WTC11 (cell line): ENCODE measurements at regions not wholly inside any gene's neighbourhood (a gene's known extent, or its start where the extent isn't known, plus 50 kb on each side); places are given as distances from the start of the nearest gene placed in this dataset.

Experiments
- ATAC-seq: fragments of 200-7000 bp; cut with Tn5 transposase; 2 replicates; pipeline ENCODE4 v1.10.0; 2021; ENCODE audit warnings: mild to moderate bottlenecking, moderate library complexity
- CTCF ChIA-PET: fragments of 300-600 bp; sonication (Branson Sonifier 250); formaldehyde crosslinking; loops from one replicate; lab custom pipeline; 2021; ENCODE audit warnings: antibody characterized with exemption; lab: Charles Lee
- POLR2A ChIA-PET: fragments of 350-600 bp; sonication (Branson Sonifier 250); formaldehyde crosslinking; loops from one replicate; lab custom pipeline; 2021; ENCODE audit warnings: antibody characterized with exemption; lab: Charles Lee
- DNase-seq: peaks from one replicate; pipeline ENCODE4 v3.0.0; 2021; ENCODE audit warnings: low spot score
- H3K27ac Mint-ChIP-seq: 2 replicates; pipeline ENCODE4 v1.8.0; 2021; ENCODE audit warnings: mixed read lengths
- H3K27me3 Mint-ChIP-seq: 2 replicates; pipeline ENCODE4 v1.8.0; 2021; ENCODE audit warnings: low read depth, mild to moderate bottlenecking, moderate library complexity, mixed read lengths
- H3K36me3 Mint-ChIP-seq: 2 replicates; pipeline ENCODE4 v1.8.0; 2021; ENCODE audit warnings: mixed read lengths
- H3K4me1 Mint-ChIP-seq: 2 replicates; pipeline ENCODE4 v1.8.0; 2022; ENCODE audit warnings: mixed read lengths
- H3K4me3 Mint-ChIP-seq: 2 replicates; pipeline ENCODE4 v1.8.0; 2021; ENCODE audit warnings: mild to moderate bottlenecking, moderate library complexity, mixed read lengths
- H3K9me3 Mint-ChIP-seq: 2 replicates; pipeline ENCODE4 v1.8.0; 2021; ENCODE audit warnings: mixed read lengths
- AFF4 ChIP-seq: sonication (generic); formaldehyde crosslinking; IDR thresholded peaks from 2 replicates; pipeline ENCODE4 v1.8.1; 2023; ENCODE audit warnings: mild to moderate bottlenecking, missing genetic modification reagents, borderline replicate concordance
- ATF1 ChIP-seq: sonication (generic); formaldehyde crosslinking; IDR thresholded peaks from 2 replicates; pipeline ENCODE4 v1.8.1; 2023; ENCODE audit warnings: mild to moderate bottlenecking, moderate library complexity, missing genetic modification reagents
- ATF6 ChIP-seq: sonication (generic); formaldehyde crosslinking; IDR thresholded peaks from 2 replicates; pipeline ENCODE4 v1.8.1; 2023; ENCODE audit warnings: mild to moderate bottlenecking, missing genetic modification reagents
- CREB1 ChIP-seq: sonication (generic); formaldehyde crosslinking; IDR thresholded peaks from 2 replicates; pipeline ENCODE4 v1.8.0; 2023; ENCODE audit warnings: mild to moderate bottlenecking, missing genetic modification reagents
- CTCF ChIP-seq: fragments of 200-600 bp; IDR thresholded peaks from 2 replicates; pipeline ENCODE4 v1.8.0; 2022; ENCODE audit warnings: antibody characterized with exemption
- FOXJ3 ChIP-seq: sonication (generic); formaldehyde crosslinking; IDR thresholded peaks from 2 replicates; pipeline ENCODE4 v1.9.0; 2021; ENCODE audit warnings: missing genetic modification reagents, mild to moderate bottlenecking, borderline replicate concordance
- FOXP1 ChIP-seq: sonication (generic); formaldehyde crosslinking; IDR thresholded peaks from 2 replicates; pipeline ENCODE4 v1.8.0; 2022; ENCODE audit warnings: missing genetic modification reagents, mild to moderate bottlenecking, moderate library complexity, borderline replicate concordance
- FOXP4 ChIP-seq: sonication (generic); formaldehyde crosslinking; IDR thresholded peaks from 2 replicates; pipeline ENCODE4 v1.8.0; 2022; ENCODE audit warnings: mild to moderate bottlenecking, missing genetic modification reagents
- MAX ChIP-seq: sonication (generic); formaldehyde crosslinking; IDR thresholded peaks from 2 replicates; pipeline ENCODE4 v1.8.0; 2022; ENCODE audit warnings: mild to moderate bottlenecking, missing genetic modification reagents
- MLX ChIP-seq: sonication (generic); formaldehyde crosslinking; IDR thresholded peaks from 2 replicates; pipeline ENCODE4 v1.8.1; 2023; ENCODE audit warnings: mild to moderate bottlenecking, missing genetic modification reagents, moderate library complexity
- OVOL2 ChIP-seq: fragments of 250-450 bp; sonication (Bioruptor Pico); IDR thresholded peaks from 2 replicates; pipeline ENCODE4 v1.9.0; 2021; ENCODE audit warnings: mild to moderate bottlenecking, borderline replicate concordance
- TP53 ChIP-seq: sonication (generic); formaldehyde crosslinking; IDR thresholded peaks from 2 replicates; pipeline ENCODE4 v1.8.1; 2023; ENCODE audit warnings: mild to moderate bottlenecking, missing genetic modification reagents
- ZNF219 ChIP-seq: sonication (generic); formaldehyde crosslinking; IDR thresholded peaks from 2 replicates; pipeline ENCODE4 v1.8.0; 2023; ENCODE audit warnings: missing genetic modification reagents, mild to moderate bottlenecking, borderline replicate concordance
- ZNF232 ChIP-seq: sonication (generic); formaldehyde crosslinking; IDR thresholded peaks from 2 replicates; pipeline ENCODE4 v1.8.0; 2022; ENCODE audit warnings: mild to moderate bottlenecking, missing genetic modification reagents
- ZNF263 ChIP-seq: sonication (generic); formaldehyde crosslinking; IDR thresholded peaks from 2 replicates; pipeline ENCODE4 v1.8.1; 2022; ENCODE audit warnings: low read depth, mild to moderate bottlenecking, moderate library complexity, missing genetic modification reagents
- ZNF532 ChIP-seq: fragments of 250-450 bp; sonication (Bioruptor Pico); IDR thresholded peaks from 2 replicates; pipeline ENCODE4 v1.9.0; 2021; ENCODE audit warnings: mild to moderate bottlenecking, borderline replicate concordance

GRCh38 chr12:48280572-48280971, 70.1 kb downstream of the ZNF641 start:
- ATAC-seq, result no peak
- Mint-ChIP-seq H3K36me3 (no peaks in the 10 kb centered on the region), H3K4me1 (peaks cover 13% of the 10 kb centered on the region), H3K9me3 (peaks cover 5% of the 10 kb centered on the region; the same call in 1 of the 2 replicates), H3K27ac (no peak overlapping the region), H3K4me3 (no peak overlapping the region), H3K27me3 (peaks cover 91% of the 10 kb centered on the region)
- POLR2A ChIA-PET, result no interaction called here
- DNase-seq, result no peak
- TF ChIP-seq OVOL2 (CRISPR knock-in tag), result no peak
- no peak for TF ChIP-seq MLX (CRISPR knock-in tag)
- no peak for TF ChIP-seq ZNF263
- no peak for TF ChIP-seq FOXJ3 (CRISPR knock-in tag)
- TF ChIP-seq FOXP1, result no peak
- CTCF ChIA-PET, result no interaction called here

- ATAC-seq (peak; percentile 77), DNase-seq (no peak)
- no peak overlapping the region for H3K27ac Mint-ChIP-seq
- H3K27me3 Mint-ChIP-seq, result peaks cover 91% of the 10 kb centered on the region
- H3K36me3 Mint-ChIP-seq, result no peaks in the 10 kb centered on the region
- H3K9me3 Mint-ChIP-seq, result peaks cover 5% of the 10 kb centered on the region; the same call in 1 of the 2 replicates
- no peak overlapping the region for H3K4me3 Mint-ChIP-seq
- H3K4me1 Mint-ChIP-seq, result peaks cover 13% of the 10 kb centered on the region
- ChIA-PET CTCF (interaction anchor here (0.8 to 1.2 kb wide), 3 partner anchors 82 to 339 kb away, joined by 3 read pairs; no protein-coding TSS in a partner anchor), POLR2A (no interaction called here)
- TF ChIP-seq ATF6 (CRISPR knock-in tag), result no peak
- TF ChIP-seq CREB1 (CRISPR knock-in tag), result no peak
- TF ChIP-seq TP53, result no peak
- no peak for TF ChIP-seq ATF1
- no peak for TF ChIP-seq FOXP4 (CRISPR knock-in tag)
- no peak for TF ChIP-seq CTCF
Observed at GRCh38 chr12:48279601-48280000, 71.1 kb downstream of the ZNF641 start.

- ChIA-PET CTCF (interaction anchor here (0.8 to 1.2 kb wide), 3 partner anchors 82 to 339 kb away, joined by 3 read pairs; no protein-coding TSS in a partner anchor), POLR2A (no interaction called here)
- Mint-ChIP-seq H3K27ac (no peak overlapping the region), H3K4me3 (no peak overlapping the region), H3K4me1 (peaks cover 13% of the 10 kb centered on the region), H3K36me3 (no peaks in the 10 kb centered on the region), H3K27me3 (peaks cover 91% of the 10 kb centered on the region), H3K9me3 (peaks cover 5% of the 10 kb centered on the region; the same call in 1 of the 2 replicates)
- TF ChIP-seq ZNF232 (CRISPR knock-in tag) (no peak), AFF4 (CRISPR knock-in tag) (no peak), ZNF219 (CRISPR knock-in tag) (no peak), MAX (CRISPR knock-in tag) (no peak), ZNF532 (CRISPR knock-in tag) (no peak)
- ATAC-seq, result no peak
- no peak for DNase-seq
Observed at GRCh38 chr12:48279101-48279500, 71.6 kb downstream of the ZNF641 start.
